AG09319 (cell line): ENCODE measurements at regions not wholly inside any gene's neighbourhood (a gene's known extent, or its start where the extent isn't known, plus 50 kb on each side); places are given as distances from the start of the nearest gene placed in this dataset.

Source experiments
- DNase-seq: peaks from one replicate; pipeline ENCODE4 v3.0.0-alpha.2; 2010; ENCODE audit warnings: low read depth; ENCODE audit errors: extremely low read depth
- TF ChIP-seq, protein P1 (sequence below): IDR thresholded peaks from 2 replicates; pipeline ENCODE4 v1.5.1; 2011; ENCODE audit warnings: low read depth, mild to moderate bottlenecking, inconsistent platforms, low read length, moderate library complexity

DNA sequence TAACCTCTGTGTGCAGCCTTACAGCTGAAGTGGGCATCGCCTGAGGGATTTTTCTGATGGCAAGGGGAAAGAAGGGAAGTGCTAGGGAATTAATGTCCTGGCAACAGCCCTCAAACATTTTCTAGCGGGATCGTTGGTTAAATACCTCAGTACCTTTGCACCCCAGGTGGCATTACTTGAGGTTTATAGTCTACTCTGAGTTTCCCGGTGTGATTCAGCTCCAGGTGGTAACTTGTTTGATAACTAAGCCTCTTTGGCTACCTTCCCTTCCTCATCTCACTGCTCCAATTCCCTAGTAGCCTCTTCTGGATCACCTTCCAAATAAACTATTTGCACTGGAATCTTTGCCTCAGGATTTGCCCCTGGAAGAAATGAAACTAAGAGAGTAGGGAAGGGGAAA lies 237.0 kb upstream of the SSTR1 start:
- no peak for DNase-seq
- TF ChIP-seq, protein P1, sequence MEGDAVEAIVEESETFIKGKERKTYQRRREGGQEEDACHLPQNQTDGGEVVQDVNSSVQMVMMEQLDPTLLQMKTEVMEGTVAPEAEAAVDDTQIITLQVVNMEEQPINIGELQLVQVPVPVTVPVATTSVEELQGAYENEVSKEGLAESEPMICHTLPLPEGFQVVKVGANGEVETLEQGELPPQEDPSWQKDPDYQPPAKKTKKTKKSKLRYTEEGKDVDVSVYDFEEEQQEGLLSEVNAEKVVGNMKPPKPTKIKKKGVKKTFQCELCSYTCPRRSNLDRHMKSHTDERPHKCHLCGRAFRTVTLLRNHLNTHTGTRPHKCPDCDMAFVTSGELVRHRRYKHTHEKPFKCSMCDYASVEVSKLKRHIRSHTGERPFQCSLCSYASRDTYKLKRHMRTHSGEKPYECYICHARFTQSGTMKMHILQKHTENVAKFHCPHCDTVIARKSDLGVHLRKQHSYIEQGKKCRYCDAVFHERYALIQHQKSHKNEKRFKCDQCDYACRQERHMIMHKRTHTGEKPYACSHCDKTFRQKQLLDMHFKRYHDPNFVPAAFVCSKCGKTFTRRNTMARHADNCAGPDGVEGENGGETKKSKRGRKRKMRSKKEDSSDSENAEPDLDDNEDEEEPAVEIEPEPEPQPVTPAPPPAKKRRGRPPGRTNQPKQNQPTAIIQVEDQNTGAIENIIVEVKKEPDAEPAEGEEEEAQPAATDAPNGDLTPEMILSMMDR, result no peak

DNA sequence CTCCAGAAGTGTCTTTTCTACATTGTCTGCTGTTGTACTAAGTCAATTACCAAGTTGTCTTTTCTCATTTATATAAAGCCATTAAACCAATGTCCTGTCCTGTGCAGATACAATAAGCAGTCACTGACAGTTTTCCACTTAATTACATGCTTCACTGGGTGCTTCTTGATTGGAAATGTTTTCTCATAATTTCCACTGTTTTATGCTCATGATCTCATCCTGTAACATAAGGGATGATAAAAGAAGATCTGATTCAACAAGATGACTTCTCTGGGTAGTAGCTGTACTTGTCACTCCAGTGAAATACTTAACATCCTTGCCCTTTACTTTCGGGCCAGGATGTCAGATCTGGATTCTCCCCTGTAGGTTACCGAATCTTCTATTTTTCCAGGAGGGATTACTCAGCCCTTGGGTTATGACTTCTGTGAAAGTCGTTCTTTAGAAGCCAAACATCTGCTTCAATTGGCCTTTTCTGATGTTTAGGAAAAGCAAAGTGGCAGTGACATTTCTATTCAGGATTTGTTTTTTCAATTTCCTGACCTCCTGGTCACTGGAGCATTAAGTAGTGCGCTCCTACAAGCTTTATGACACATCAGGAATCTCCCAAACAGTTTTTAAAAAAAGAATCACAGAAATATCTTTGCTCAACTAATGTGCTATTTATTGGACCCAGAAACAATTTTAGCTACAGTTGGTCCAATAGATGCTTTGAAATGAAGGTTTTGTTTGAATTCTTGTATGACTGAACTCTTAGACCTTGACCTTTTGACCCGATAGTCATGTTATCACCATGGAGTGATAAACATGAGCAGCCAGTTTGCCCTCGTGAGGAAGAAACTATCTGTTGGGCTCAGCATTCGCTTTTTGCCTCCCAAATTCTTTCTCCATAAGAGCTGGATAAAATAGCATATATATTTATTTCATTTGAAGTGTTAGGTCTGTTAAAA lies 234.5 kb upstream of the SSTR1 start:
- no peak for DNase-seq
- TF ChIP-seq, protein P1, result no peak

DNA sequence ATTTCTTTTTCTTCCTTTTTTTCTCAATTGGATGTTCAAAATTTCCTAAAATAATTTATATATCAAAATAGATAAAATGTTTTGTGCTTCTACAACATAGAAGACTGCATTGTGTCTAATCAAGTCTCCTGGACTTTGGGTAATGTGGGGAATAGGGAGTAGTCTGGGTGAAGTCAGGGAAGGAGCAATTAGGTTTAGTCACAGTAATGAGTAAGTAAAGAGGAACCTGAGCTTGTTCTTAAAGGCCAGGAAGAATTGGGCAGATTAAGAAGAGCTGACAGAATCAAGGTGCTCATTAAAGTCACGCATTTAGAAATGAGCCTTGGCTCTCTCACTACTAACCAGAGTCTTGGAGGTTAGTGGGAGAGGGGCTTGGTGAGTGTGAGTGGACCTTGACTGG lies 233.3 kb upstream of the SSTR1 start:
- TF ChIP-seq, protein P1, result no peak
- no peak for DNase-seq

DNA sequence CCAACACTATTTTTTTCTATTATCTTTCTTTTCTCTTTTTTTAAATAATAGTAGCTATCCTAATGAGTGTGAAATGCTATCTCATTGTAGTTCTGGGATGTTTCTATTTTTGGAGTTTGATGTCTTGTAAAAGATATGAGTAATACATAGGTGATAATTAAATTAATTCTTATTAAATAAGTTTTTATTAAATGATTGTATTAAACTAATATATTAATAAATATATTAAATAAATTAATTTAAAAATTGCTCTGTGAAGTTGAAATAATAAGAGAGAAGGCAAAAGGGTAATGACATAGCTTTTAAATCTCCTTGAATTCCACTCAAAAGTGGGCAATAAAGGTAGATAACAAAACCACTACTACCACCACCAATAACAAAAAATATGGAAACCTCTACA lies 230.2 kb upstream of the SSTR1 start:
- no peak for DNase-seq
- TF ChIP-seq, protein P1, result no peak

DNA sequence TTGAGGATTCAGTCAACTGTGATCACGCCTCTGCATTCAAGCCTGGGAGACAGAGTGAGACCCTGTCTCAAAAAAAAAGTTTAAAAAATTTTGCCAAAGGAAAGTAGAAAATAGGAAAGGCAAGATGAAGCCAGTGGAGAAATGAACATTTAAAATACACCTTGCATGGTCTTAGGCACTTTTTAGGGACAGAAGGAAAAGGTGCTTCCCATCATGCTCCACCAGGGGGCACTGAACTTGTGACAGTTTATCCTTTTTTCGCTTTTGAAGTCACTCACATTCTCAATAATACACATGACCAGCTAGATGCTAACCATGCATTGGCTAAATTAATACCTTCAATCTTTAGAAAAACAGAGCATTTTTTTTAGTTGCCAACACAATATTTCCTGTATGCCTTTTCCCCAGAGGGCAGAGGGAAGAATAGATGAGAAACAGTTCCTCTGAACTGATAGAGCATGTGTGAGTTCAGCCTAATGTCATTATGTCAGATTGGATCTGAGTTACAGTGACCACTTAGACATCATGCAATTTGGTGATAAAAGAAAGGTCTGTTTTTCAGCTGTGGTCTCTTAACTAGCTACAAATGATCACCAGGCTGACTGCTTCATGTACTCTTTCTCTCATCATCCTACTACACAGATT lies 221.8 kb upstream of the SSTR1 start:
- DNase-seq, result no peak
- TF ChIP-seq, protein P1, result peak; percentile 70

DNA sequence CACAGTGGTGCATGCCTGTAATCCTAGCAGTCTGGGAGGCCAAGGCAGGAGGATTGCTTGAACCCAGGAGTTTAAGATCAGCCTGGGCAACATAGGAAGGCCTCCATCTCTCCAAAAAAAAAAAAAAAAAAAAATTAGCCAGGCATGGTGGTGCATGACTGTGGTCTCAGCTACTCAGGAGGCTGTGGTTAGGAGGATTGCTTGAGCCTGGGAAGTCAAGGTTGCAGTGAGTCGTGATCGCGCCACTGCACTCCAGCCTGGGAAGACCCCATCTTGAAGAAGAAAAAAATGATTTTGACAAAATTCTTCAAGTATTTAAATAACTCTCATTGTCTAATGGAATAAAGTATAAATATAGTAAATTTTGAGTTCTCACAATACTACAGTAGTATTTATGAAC lies 219.2 kb upstream of the SSTR1 start:
- TF ChIP-seq, protein P1, result no peak

DNA sequence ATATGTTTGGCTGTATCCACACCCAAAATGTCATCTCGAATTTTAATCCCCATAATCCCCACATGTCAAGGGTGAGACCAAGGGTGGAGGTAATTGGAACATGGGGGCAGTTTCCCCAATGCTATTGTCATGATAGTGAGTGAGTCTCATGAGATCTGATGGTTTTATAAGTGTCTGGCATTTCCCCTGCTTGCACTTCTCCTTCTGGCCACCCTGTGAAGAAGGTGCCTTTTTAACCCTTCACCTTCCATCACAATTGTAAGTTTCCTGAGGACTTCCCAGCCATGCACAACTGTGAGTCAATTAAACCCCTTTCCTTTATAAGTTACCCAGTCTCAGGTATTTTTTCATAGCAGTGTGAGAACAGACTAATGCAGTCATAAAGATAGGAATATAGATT lies 216.7 kb upstream of the SSTR1 start:
- no peak for DNase-seq
- TF ChIP-seq, protein P1, result no peak

More for the DNA sequence above, 219.2 kb upstream of the SSTR1 start:
- DNase-seq, result no peak
